Keratinocyte (primary cell): ENCODE measurements at regions not wholly inside any gene's neighbourhood (a gene's known extent, or its start where the extent isn't known, plus 50 kb on each side); places are given as distances from the start of the nearest gene placed in this dataset.

Experiments
- DNase-seq: peaks from one replicate; pipeline ENCODE4 v3.0.0-alpha.2; 2011; ENCODE audit warnings: low read depth, missing footprints, low spot score
- FAIRE-seq: peaks from 2 replicates; lab custom pipeline; 2011; peaks lifted over from hg19 to GRCh38; lab: Jason Lieb, UNC
- H2AFZ ChIP-seq: 2 replicates; pipeline ENCODE4 v1.6.0; 2012; ENCODE audit warnings: low read length, control low read depth, inconsistent platforms; ENCODE audit not compliant: control insufficient read depth
- H3K27ac ChIP-seq: 2 replicates; pipeline ENCODE4 v1.5.1; 2011; ENCODE audit warnings: low read length; ENCODE audit not compliant: control insufficient read depth, insufficient read depth
- H3K27me3 ChIP-seq: 3 replicates; pipeline ENCODE4 v1.6.0; 2011; ENCODE audit warnings: low read length; ENCODE audit not compliant: control insufficient read depth, insufficient read depth; ENCODE audit errors: extremely low read depth
- H3K36me3 ChIP-seq, 2 experiments: 2 replicates in 1 of 2; 3 replicates in 1 of 2; pipeline ENCODE4 v1.5.1; 2011; ENCODE audit warnings: low read length in 2 of 2, mild to moderate bottlenecking in 1 of 2; ENCODE audit not compliant: control insufficient read depth in 2 of 2, insufficient read depth in 2 of 2; ENCODE audit errors: extremely low read depth in 1 of 2
- H3K4me1 ChIP-seq: 3 replicates; pipeline ENCODE4 v1.5.1; 2011; ENCODE audit warnings: low read length; ENCODE audit not compliant: control insufficient read depth, insufficient read depth; ENCODE audit errors: extremely low read depth
- H3K4me2 ChIP-seq: 3 replicates; pipeline ENCODE4 v1.6.0; 2011; ENCODE audit warnings: low read depth, low read length; ENCODE audit not compliant: control insufficient read depth, insufficient read depth; ENCODE audit errors: extremely low read depth
- H3K4me3 ChIP-seq, 3 experiments: fragments of 200-600 bp in 1 of 3; sonication (generic) in 1 of 3; 2 replicates in 2 of 3; 3 replicates in 1 of 3; pipeline ENCODE4 v1.5.1; 2011 to 2016; ENCODE audit warnings: low read length in 3 of 3, mild to moderate bottlenecking in 3 of 3, control low read depth in 2 of 3, inconsistent platforms in 1 of 3, low read depth in 1 of 3, mixed read lengths in 1 of 3, mixed run types in 1 of 3, moderate library complexity in 1 of 3; ENCODE audit not compliant: control insufficient read depth in 2 of 3, insufficient read depth in 2 of 3; ENCODE audit errors: extremely low read depth in 1 of 3
- H3K79me2 ChIP-seq: 2 replicates; pipeline ENCODE4 v1.6.0; 2012; ENCODE audit warnings: low read length; ENCODE audit not compliant: control insufficient read depth, insufficient read depth
- H3K9ac ChIP-seq: 3 replicates; pipeline ENCODE4 v1.6.0; 2011; ENCODE audit warnings: low read length; ENCODE audit not compliant: control insufficient read depth, insufficient read depth; ENCODE audit errors: extremely low read depth
- H3K9me1 ChIP-seq: 3 replicates; pipeline ENCODE4 v1.6.0; 2011; ENCODE audit warnings: low read length; ENCODE audit not compliant: control insufficient read depth, insufficient read depth; ENCODE audit errors: extremely low read depth
- H3K9me3 ChIP-seq: 2 replicates; pipeline ENCODE4 v1.5.1; 2012; ENCODE audit warnings: low read depth, low read length; ENCODE audit not compliant: control insufficient read depth
- H4K20me1 ChIP-seq: 3 replicates; pipeline ENCODE4 v1.6.0; 2011; ENCODE audit warnings: low read length; ENCODE audit not compliant: control insufficient read depth, insufficient read depth; ENCODE audit errors: extremely low read depth
- EZH2 ChIP-seq: IDR thresholded peaks from one replicate; pipeline ENCODE4 v1.6.1; 2012; ENCODE audit warnings: inconsistent platforms, mild to moderate bottlenecking, low read length, moderate library complexity
- dilution Hi-C: fragments of 300-500 bp; cut with MboI; formaldehyde crosslinking; loops from one replicate; pipeline ENCODE4 v1.7.0; 2020; ENCODE audit warnings: low sequenced_read_pairs; ENCODE audit not compliant: extremely low pct_ligation_motif_present
- TF ChIP-seq, protein P1 (sequence below), 3 experiments: IDR thresholded peaks in 1 of 3; conservative IDR thresholded peaks in 1 of 3; optimal IDR thresholded peaks in 1 of 3; 2 replicates in 2 of 3; 3 replicates in 1 of 3; pipeline versions ENCODE3 to v1.5.1; 2011; ENCODE audit warnings: low read length in 3 of 3, mild to moderate bottlenecking in 3 of 3, moderate library complexity in 2 of 3, control low read depth in 1 of 3, inconsistent platforms in 1 of 3; ENCODE audit not compliant: insufficient read depth in 2 of 3; ENCODE audit errors: extremely low read depth in 1 of 3

DNA sequence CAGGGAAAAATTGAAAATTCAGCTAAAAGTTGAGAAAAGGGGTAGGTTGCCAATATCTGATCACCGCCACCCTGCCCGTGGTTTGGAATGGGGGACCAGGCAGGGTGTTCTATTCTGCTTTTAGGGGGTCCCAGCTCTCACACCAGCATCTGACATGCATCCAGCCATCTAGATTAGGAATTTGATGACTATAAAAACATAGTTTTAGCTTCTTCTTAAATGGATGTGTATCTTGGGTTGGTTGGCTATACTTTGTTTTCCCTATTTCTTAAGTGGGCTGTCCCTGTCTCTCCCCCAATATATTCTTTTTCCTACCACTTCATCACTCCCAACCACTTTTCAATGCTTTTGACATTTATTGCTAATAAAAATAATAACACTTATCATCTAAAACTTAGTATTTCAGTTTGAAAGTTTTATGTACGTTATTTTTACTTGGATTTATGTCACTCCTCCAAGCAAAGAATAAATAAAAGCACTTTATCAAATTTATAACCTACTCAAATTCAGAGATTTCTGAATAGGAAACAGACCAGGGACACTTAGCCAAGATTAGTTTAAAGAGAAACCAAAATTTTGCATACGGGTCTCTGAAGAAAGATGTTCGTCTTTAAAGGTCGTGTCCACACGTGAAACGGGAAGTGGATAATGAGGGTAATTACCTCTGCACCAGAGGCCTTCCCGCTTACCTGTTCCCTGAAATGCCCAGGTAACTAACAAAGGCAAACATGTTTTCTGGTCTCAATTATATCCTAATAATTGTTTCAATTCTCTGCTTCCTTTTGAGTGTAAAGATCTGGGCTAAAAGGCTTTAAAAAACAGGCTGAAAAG lies 233.2 kb upstream of the AUTS2 start:
- no peaks in the 10 kb centered on the region for H4K20me1 ChIP-seq
- no peak for TF ChIP-seq EZH2
- TF ChIP-seq, protein P1, sequence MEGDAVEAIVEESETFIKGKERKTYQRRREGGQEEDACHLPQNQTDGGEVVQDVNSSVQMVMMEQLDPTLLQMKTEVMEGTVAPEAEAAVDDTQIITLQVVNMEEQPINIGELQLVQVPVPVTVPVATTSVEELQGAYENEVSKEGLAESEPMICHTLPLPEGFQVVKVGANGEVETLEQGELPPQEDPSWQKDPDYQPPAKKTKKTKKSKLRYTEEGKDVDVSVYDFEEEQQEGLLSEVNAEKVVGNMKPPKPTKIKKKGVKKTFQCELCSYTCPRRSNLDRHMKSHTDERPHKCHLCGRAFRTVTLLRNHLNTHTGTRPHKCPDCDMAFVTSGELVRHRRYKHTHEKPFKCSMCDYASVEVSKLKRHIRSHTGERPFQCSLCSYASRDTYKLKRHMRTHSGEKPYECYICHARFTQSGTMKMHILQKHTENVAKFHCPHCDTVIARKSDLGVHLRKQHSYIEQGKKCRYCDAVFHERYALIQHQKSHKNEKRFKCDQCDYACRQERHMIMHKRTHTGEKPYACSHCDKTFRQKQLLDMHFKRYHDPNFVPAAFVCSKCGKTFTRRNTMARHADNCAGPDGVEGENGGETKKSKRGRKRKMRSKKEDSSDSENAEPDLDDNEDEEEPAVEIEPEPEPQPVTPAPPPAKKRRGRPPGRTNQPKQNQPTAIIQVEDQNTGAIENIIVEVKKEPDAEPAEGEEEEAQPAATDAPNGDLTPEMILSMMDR (optimal IDR thresholded peaks at IDR 0.05 in 1 of 3, IDR thresholded peaks at IDR 0.05 in 1 of 3, conservative IDR thresholded peaks at IDR 0.05 in 1 of 3; ENCODE audit: extremely low read depth in 1 of 3, insufficient read depth in 2 of 3, low read length in 3 of 3): no peak
- H3K4me1 ChIP-seq: peaks cover 9% of the 10 kb centered on the region
- H3K4me3 ChIP-seq: no peak overlapping the region
- no peaks in the 10 kb centered on the region for H3K79me2 ChIP-seq
- DNase-seq (no peak), FAIRE-seq (no peak)
- H2AFZ ChIP-seq: no peak overlapping the region
- no peak overlapping the region for H3K27ac ChIP-seq
- H3K36me3 ChIP-seq: no peaks in the 10 kb centered on the region
- no peak overlapping the region for H3K9ac ChIP-seq
- no peaks in the 10 kb centered on the region for H3K9me1 ChIP-seq
- dilution Hi-C loops: no loop called here
- H3K9me3 ChIP-seq: no peaks in the 10 kb centered on the region
- no peak overlapping the region for H3K4me2 ChIP-seq
- H3K27me3 ChIP-seq: no peaks in the 10 kb centered on the region

DNA sequence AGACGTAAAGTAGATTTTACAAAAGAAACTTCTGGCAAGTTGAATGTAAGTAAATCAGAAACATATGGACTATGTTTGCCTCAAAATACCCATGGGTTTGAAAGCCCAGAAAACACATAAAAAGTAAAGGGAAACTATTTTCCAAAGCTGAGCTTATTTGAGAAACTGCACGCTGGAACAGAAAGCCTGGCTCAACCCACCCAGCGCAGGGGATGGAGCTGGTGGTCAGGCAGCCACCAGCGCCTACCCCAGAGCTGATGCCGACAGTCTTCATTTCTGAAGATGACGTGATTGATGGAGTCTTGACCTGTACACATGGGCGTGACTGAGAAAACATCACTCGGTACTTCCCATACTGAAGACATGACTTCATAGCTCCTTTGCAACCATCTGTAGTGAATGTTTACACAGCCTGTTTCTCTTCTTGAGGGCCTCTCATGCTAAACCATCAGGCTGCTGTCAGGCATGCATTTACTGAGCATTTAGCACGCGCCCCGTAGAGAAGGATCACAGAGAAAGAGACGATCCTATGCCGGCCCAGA lies 232.6 kb upstream of the AUTS2 start:
- Histone ChIP-seq H3K79me2 (no peaks in the 10 kb centered on the region), H3K9me1 (no peaks in the 10 kb centered on the region), H3K4me2 (no peak overlapping the region), H2AFZ (no peak overlapping the region), H3K4me1 (peaks cover 9% of the 10 kb centered on the region), H3K36me3 (no peaks in the 10 kb centered on the region), H3K27ac (no peak overlapping the region), H3K4me3 (no peak overlapping the region), H3K9me3 (no peaks in the 10 kb centered on the region), H3K27me3 (no peaks in the 10 kb centered on the region), H4K20me1 (no peaks in the 10 kb centered on the region), H3K9ac (no peak overlapping the region)
- dilution Hi-C loops: no loop called here
- no peak for TF ChIP-seq EZH2
- TF ChIP-seq, protein P1 (optimal IDR thresholded peaks at IDR 0.05 in 1 of 3, IDR thresholded peaks at IDR 0.05 in 1 of 3, conservative IDR thresholded peaks at IDR 0.05 in 1 of 3; ENCODE audit: extremely low read depth in 1 of 3, insufficient read depth in 2 of 3, low read length in 3 of 3): no peak
- no peak for FAIRE-seq
- no peak for DNase-seq
